GM21367 (cell line): ENCODE measurements at regions not wholly inside any gene's neighbourhood (a gene's known extent, or its start where the extent isn't known, plus 50 kb on each side); places are given as distances from the start of the nearest gene placed in this dataset.
"Not testable (repeated sequence)": the region's sequence is repeated elsewhere in the genome, so short reads cannot be mapped to it uniquely, and the experiment has no call there.

Source experiments
- ATAC-seq: cut with Tn5 transposase; IDR thresholded peaks from one replicate; pipeline ENCODE4 v1.9.1; 2021; ENCODE audit not compliant: unreplicated experiment

- ATAC-seq: no peak
Measured at GRCh38 chr3:7999384-7999783, 502.2 kb upstream of the LMCD1 start.

- no peak for ATAC-seq
Measured at GRCh38 chr3:8001307-8001706, 500.3 kb upstream of the LMCD1 start.

GRCh38 chr3:8001712-8002111 lies 499.9 kb upstream of the LMCD1 start:
- no peak for ATAC-seq

GRCh38 chr3:8011902-8012301 lies 489.7 kb upstream of the LMCD1 start:
- no peak for ATAC-seq

- ATAC-seq: no peak
Measured at GRCh38 chr3:8020047-8020841, 481.4 kb upstream of the LMCD1 start.

GRCh38 chr3:8027954-8028353 lies 473.7 kb upstream of the LMCD1 start:
- no peak for ATAC-seq

- no peak for ATAC-seq
Measured at GRCh38 chr3:8050283-8050682, 451.3 kb upstream of the LMCD1 start.

- ATAC-seq: no peak
Measured at GRCh38 chr3:8052659-8053058, 449.0 kb upstream of the LMCD1 start.

- not testable (repeated sequence) for ATAC-seq
Measured at GRCh38 chr3:8068135-8068534, 433.5 kb upstream of the LMCD1 start.

- ATAC-seq: no peak
Measured at GRCh38 chr3:8069471-8069870, 432.2 kb upstream of the LMCD1 start.

GRCh38 chr3:8070011-8070410 lies 431.6 kb upstream of the LMCD1 start:
- ATAC-seq: no peak

- not testable (repeated sequence) for ATAC-seq
Measured at GRCh38 chr3:8074740-8075139, 426.9 kb upstream of the LMCD1 start.

GRCh38 chr3:8077126-8077525 lies 424.5 kb upstream of the LMCD1 start:
- no peak for ATAC-seq

- ATAC-seq: no peak
Measured at GRCh38 chr3:8080464-8080863, 421.2 kb upstream of the LMCD1 start.

- ATAC-seq: no peak
Measured at GRCh38 chr3:8085498-8085897, 416.1 kb upstream of the LMCD1 start.

- ATAC-seq: no peak
Measured at GRCh38 chr3:8087951-8088350, 413.7 kb upstream of the LMCD1 start.

GRCh38 chr3:8094415-8094814 lies 407.2 kb upstream of the LMCD1 start:
- ATAC-seq: no peak

GRCh38 chr3:8095724-8096123 lies 405.9 kb upstream of the LMCD1 start:
- no peak for ATAC-seq

GRCh38 chr3:8097690-8098089 lies 403.9 kb upstream of the LMCD1 start:
- no peak for ATAC-seq

GRCh38 chr3:8103954-8104353 lies 397.7 kb upstream of the LMCD1 start:
- ATAC-seq: peak; percentile 74

GRCh38 chr3:8106921-8107320 lies 394.7 kb upstream of the LMCD1 start:
- no peak for ATAC-seq

GRCh38 chr3:8110966-8111798 lies 390.4 kb upstream of the LMCD1 start:
- ATAC-seq: peak; percentile 100
